Panc1 (cell line): ENCODE measurements at regions not wholly inside any gene's neighbourhood (a gene's known extent, or its start where the extent isn't known, plus 50 kb on each side); places are given as distances from the start of the nearest gene placed in this dataset.

Source experiments
- ATAC-seq: fragments of 200-7000 bp; cut with Tn5 transposase; 2 replicates; pipeline ENCODE4 v1.9.1; 2020; ENCODE audit warnings: mild to moderate bottlenecking, moderate library complexity
- BruUV-seq: library from RNA; stranded (reverse); fragments of 400-500 nt; replicated peaks from 2 replicates; lab custom pipeline; 2021; lab: Mats Ljungman, UMichigan
- CTCF ChIA-PET: fragments of 300-600 bp; sonication (Branson Sonifier 250); formaldehyde crosslinking; loops from one replicate; lab custom pipeline; 2022; ENCODE audit warnings: antibody characterized with exemption; lab: Charles Lee
- POLR2A ChIA-PET: fragments of 300-600 bp; sonication (Branson Sonifier 250); formaldehyde crosslinking; loops from one replicate; lab custom pipeline; 2022; ENCODE audit warnings: antibody characterized with exemption; lab: Charles Lee
- DNase-seq: peaks from one replicate; pipeline ENCODE4 v3.0.0-alpha.2; 2010; ENCODE audit warnings: low read depth, low spot score
- H3K27ac ChIP-seq: 2 replicates; pipeline ENCODE4 v1.5.1; 2011; ENCODE audit warnings: mild to moderate bottlenecking, low read length, inconsistent platforms
- H3K27me3 ChIP-seq: fragments of 200-500 bp; sonication (Bioruptor generic); 2 replicates; pipeline ENCODE4 v1.6.0; 2014; ENCODE audit warnings: low read length, inconsistent platforms; ENCODE audit not compliant: control insufficient read depth, insufficient read depth
- H3K36me3 ChIP-seq: fragments of 200-500 bp; sonication (Bioruptor generic); 2 replicates; pipeline ENCODE4 v1.5.1; 2014; ENCODE audit warnings: inconsistent platforms, mild to moderate bottlenecking, low read length, moderate library complexity; ENCODE audit not compliant: control insufficient read depth, insufficient read depth
- H3K4me1 ChIP-seq: 2 replicates; pipeline ENCODE4 v1.5.1; 2011; ENCODE audit warnings: inconsistent platforms, mild to moderate bottlenecking, low read length, moderate library complexity; ENCODE audit not compliant: control insufficient read depth, insufficient read depth
- H3K4me3 ChIP-seq, 2 experiments: 2 replicates each; pipeline ENCODE4 v1.5.1; 2011 to 2012; ENCODE audit warnings: low read depth in 2 of 2, low read length in 2 of 2, mild to moderate bottlenecking in 2 of 2, inconsistent platforms in 1 of 2, moderate library complexity in 1 of 2
- H3K9me3 ChIP-seq: fragments of 200-500 bp; sonication (Bioruptor generic); 2 replicates; pipeline ENCODE4 v1.5.1; 2014; ENCODE audit warnings: low read depth, mild to moderate bottlenecking, inconsistent platforms, low read length, moderate library complexity; ENCODE audit not compliant: control insufficient read depth, insufficient read depth
- CTCF ChIP-seq: fragments of 450-650 bp; IDR thresholded peaks from 2 replicates; pipeline ENCODE4 v1.5.1; 2017; ENCODE audit warnings: mild to moderate bottlenecking
- POLR2AphosphoS5 ChIP-seq: IDR thresholded peaks from 2 replicates; pipeline ENCODE4 v1.6.1; 2012; ENCODE audit warnings: mild to moderate bottlenecking, low read depth, low read length, moderate library complexity
- REST ChIP-seq, 2 experiments: IDR thresholded peaks; 2 replicates each; pipeline ENCODE4 v1.6.1; 2011 to 2012; ENCODE audit warnings: low read depth in 2 of 2, control low read depth in 1 of 2, low read length in 1 of 2, mild to moderate bottlenecking in 1 of 2, moderate library complexity in 1 of 2; ENCODE audit not compliant: insufficient read depth in 1 of 2
- SIN3A ChIP-seq: IDR thresholded peaks from 2 replicates; pipeline ENCODE4 v1.6.1; 2012; ENCODE audit warnings: low read depth, mild to moderate bottlenecking, low read length, moderate library complexity, borderline replicate concordance; ENCODE audit not compliant: insufficient read depth
- TCF7L2 ChIP-seq: IDR thresholded peaks from 2 replicates; pipeline ENCODE4 v1.6.1; 2011; ENCODE audit warnings: mild to moderate bottlenecking, low read depth, low read length, inconsistent platforms
- in situ Hi-C: cut with HindIII; loops from 2 replicates; pipeline ENCODE4 v1.10.0; 2016; ENCODE audit warnings: low sequenced_read_pairs, low pct_unique_long_range_greater_than_20kb
- intact Hi-C: fragments of 100-400 bp; cut with micrococcal nuclease; formaldehyde crosslinking; loops from one replicate; pipeline ENCODE4 v1.10.0; 2022; ENCODE audit not compliant: unreplicated experiment

DNA sequence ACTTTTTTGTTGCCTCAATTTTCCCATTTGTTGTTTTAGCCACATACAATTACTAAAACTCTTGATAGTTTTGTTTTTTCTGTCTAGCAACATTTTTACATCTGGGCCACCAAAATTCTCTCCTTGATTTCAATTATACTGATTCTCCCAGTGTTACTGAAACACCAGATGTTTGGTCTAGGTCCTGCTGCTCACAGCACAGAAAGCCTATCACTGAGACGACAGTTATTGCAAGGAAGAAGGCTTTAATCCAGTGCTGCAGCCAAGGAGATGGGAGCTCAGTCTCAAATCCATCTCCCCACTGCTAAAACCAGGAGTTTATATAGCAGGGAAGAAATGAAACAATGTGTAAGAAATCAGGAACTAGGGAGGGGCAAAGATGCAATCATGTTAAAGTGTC is 837.7 kb upstream of the CNTN5 start:
- Histone ChIP-seq H3K27ac (no peak overlapping the region), H3K4me3 (no peak overlapping the region), H3K36me3 (no peaks in the 10 kb centered on the region), H3K27me3 (no peaks in the 10 kb centered on the region), H3K9me3 (peaks cover 7% of the 10 kb centered on the region; the same call in 1 of the 2 replicates), H3K4me1 (no peaks in the 10 kb centered on the region)
- ChIA-PET POLR2A (no interaction called here), CTCF (no interaction called here)
- DNase-seq (no peak), ATAC-seq (no peak)
- BruUV-seq = no TSS peak
- TF ChIP-seq CTCF (no peak), POLR2AphosphoS5 (no peak)
- intact Hi-C loops = no loop called here
- in situ Hi-C loops = no loop called here

DNA sequence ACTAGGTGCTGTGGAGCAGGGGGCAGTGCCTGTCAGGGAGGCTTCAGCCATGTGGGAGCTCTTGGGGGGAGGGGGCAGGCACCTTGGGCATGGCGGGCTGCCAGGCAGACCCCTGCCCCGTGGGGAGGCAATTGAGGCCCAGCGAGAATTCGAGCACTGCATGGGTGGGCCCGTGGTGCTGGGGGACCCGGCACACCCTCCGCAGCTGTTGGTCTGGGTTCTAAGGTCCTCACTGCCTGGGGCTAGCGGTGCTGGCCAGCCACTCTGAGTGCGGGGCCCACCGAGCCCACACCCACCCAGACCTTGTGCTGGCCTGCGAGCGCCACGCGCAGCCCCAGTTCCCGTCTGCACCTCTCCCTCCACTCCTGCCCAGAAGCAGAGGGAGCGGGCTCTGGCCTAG is 835.5 kb upstream of the CNTN5 start:
- ChIA-PET POLR2A (no interaction called here), CTCF (no interaction called here)
- TF ChIP-seq CTCF (no peak), REST (IDR thresholded peaks at IDR 0.05; ENCODE audit: insufficient read depth in 1 of 2, low read depth in 2 of 2, low read length in 1 of 2) (no peak), TCF7L2 (no peak), POLR2AphosphoS5 (no peak), SIN3A (no peak)
- H3K9me3 ChIP-seq = peaks cover 7% of the 10 kb centered on the region; the same call in 1 of the 2 replicates
- H3K36me3 ChIP-seq = no peaks in the 10 kb centered on the region
- H3K27me3 ChIP-seq = no peaks in the 10 kb centered on the region
- in situ Hi-C loops = no loop called here
- no peak for DNase-seq
- intact Hi-C loops = no loop called here
- H3K4me1 ChIP-seq = no peaks in the 10 kb centered on the region
- H3K4me3 ChIP-seq = no peak overlapping the region
- ATAC-seq = no peak
- H3K27ac ChIP-seq = no peak overlapping the region
- no TSS peak for BruUV-seq

GRCh38 chr11:98194611-98195010 is 826.1 kb upstream of the CNTN5 start:
- BruUV-seq = no TSS peak
- Histone ChIP-seq H3K4me3 (no peak overlapping the region), H3K36me3 (no peaks in the 10 kb centered on the region), H3K27ac (no peak overlapping the region), H3K4me1 (no peaks in the 10 kb centered on the region), H3K9me3 (no peaks in the 10 kb centered on the region), H3K27me3 (no peaks in the 10 kb centered on the region)
- TF ChIP-seq SIN3A (no peak), TCF7L2 (no peak), POLR2AphosphoS5 (no peak), CTCF (no peak), REST (IDR thresholded peaks at IDR 0.05; ENCODE audit: insufficient read depth in 1 of 2, low read depth in 2 of 2, low read length in 1 of 2) (no peak)
- POLR2A ChIA-PET = no interaction called here
- DNase-seq (no peak), ATAC-seq (no peak)
- CTCF ChIA-PET = no interaction called here
- intact Hi-C loops = no loop called here
- in situ Hi-C loops = no loop called here
